ENCODE measurements at regions not wholly inside any gene's neighbourhood (a gene's known extent, or its start where the extent isn't known, plus 50 kb on each side); places are given as distances from the start of the nearest gene placed in this dataset.

DNA sequence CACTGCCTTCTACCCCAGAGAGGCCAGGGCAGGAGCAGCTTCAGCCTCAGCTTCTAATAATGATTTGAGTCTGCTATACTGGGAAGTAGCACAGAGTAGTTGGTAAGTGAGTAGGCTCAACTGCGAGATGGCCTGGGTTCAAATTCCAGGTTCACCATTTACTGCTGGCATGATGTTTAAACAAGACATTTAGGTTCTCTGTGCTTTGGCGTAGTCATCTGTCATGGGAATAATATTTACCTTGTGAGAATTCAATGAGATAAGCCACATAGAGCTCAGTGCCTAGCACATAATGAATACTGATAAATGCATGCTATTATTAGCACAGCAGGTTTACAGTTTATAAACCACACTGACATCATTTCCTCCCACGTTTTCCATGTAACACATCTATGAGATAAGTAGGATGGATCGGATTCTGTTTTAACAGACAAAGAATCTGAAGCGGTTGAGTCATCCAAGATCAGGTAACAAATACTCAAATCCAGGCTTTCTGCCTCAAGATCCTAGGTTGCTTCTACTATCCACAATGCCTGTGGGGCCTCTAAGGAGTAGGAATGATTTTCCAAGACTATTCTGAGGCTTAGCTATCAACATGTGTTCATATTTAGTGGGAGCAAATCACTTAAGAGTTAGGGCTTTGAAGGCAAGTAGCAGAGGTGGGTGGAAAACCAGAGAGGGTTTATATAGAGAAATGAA lies 72.9 kb upstream of the DTNBP1 start (continued):
- TF ChIP-seq, protein P1, sequence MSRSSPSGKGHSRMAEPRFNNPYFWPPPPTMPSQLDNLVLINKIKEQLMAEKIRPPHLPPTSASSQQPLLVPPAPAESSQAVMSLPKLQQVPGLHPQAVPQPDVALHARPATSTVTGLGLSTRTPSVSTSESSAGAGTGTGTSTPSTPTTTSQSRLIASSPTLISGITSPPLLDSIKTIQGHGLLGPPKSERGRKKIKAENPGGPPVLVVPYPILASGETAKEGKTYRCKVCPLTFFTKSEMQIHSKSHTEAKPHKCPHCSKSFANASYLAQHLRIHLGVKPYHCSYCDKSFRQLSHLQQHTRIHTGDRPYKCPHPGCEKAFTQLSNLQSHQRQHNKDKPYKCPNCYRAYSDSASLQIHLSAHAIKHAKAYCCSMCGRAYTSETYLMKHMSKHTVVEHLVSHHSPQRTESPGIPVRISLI (tag by site-specific recombination; IDR thresholded peaks at IDR 0.05): no peak
- no peak for TF ChIP-seq ZNF37A (tag by site-specific recombination; IDR thresholded peaks at IDR 0.05)
- no peak; the same call in 1 of the 2 replicates for TF ChIP-seq ZNF501 (tag by site-specific recombination; IDR thresholded peaks at IDR 0.05)
- TF ChIP-seq ZFP69B (tag by site-specific recombination; IDR thresholded peaks at IDR 0.05): peak; percentile 83
- no peak for TF ChIP-seq ZNF549 (tag by site-specific recombination; IDR thresholded peaks at IDR 0.05)
- no peak for TF ChIP-seq YY2 (tag by site-specific recombination; IDR thresholded peaks at IDR 0.05)
- TF ChIP-seq ZNF777 (tag by site-specific recombination; IDR thresholded peaks at IDR 0.05; ENCODE audit: borderline replicate concordance): no peak
- peak; percentile 89; the same call in 1 of the 2 replicates for TF ChIP-seq ZNF391 (tag by site-specific recombination; IDR thresholded peaks at IDR 0.05; ENCODE audit: borderline replicate concordance, low read depth)
- no peak for TF ChIP-seq ZNF433 (tag by site-specific recombination; IDR thresholded peaks at IDR 0.05; ENCODE audit: low read depth)
- TF ChIP-seq ZNF423 (tag by site-specific recombination; IDR thresholded peaks at IDR 0.05): no peak
- TF ChIP-seq, protein P2, sequence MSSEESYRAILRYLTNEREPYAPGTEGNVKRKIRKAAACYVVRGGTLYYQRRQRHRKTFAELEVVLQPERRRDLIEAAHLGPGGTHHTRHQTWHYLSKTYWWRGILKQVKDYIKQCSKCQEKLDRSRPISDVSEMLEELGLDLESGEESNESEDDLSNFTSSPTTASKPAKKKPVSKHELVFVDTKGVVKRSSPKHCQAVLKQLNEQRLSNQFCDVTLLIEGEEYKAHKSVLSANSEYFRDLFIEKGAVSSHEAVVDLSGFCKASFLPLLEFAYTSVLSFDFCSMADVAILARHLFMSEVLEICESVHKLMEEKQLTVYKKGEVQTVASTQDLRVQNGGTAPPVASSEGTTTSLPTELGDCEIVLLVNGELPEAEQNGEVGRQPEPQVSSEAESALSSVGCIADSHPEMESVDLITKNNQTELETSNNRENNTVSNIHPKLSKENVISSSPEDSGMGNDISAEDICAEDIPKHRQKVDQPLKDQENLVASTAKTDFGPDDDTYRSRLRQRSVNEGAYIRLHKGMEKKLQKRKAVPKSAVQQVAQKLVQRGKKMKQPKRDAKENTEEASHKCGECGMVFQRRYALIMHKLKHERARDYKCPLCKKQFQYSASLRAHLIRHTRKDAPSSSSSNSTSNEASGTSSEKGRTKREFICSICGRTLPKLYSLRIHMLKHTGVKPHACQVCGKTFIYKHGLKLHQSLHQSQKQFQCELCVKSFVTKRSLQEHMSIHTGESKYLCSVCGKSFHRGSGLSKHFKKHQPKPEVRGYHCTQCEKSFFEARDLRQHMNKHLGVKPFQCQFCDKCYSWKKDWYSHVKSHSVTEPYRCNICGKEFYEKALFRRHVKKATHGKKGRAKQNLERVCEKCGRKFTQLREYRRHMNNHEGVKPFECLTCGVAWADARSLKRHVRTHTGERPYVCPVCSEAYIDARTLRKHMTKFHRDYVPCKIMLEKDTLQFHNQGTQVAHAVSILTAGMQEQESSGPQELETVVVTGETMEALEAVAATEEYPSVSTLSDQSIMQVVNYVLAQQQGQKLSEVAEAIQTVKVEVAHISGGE (tag by site-specific recombination; conservative IDR thresholded peaks at IDR 0.05; ENCODE audit: low read depth): no peak; the same call in 1 of the 2 replicates
- peak; percentile 46; the same call in 1 of the 2 replicates for TF ChIP-seq ZFP37 (tag by site-specific recombination; IDR thresholded peaks at IDR 0.05)
- TF ChIP-seq, protein P3, sequence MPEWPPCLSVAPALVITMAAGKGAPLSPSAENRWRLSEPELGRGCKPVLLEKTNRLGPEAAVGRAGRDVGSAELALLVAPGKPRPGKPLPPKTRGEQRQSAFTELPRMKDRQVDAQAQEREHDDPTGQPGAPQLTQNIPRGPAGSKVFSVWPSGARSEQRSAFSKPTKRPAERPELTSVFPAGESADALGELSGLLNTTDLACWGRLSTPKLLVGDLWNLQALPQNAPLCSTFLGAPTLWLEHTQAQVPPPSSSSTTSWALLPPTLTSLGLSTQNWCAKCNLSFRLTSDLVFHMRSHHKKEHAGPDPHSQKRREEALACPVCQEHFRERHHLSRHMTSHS (tag by site-specific recombination; IDR thresholded peaks at IDR 0.05): no peak
- TF ChIP-seq, protein P4, sequence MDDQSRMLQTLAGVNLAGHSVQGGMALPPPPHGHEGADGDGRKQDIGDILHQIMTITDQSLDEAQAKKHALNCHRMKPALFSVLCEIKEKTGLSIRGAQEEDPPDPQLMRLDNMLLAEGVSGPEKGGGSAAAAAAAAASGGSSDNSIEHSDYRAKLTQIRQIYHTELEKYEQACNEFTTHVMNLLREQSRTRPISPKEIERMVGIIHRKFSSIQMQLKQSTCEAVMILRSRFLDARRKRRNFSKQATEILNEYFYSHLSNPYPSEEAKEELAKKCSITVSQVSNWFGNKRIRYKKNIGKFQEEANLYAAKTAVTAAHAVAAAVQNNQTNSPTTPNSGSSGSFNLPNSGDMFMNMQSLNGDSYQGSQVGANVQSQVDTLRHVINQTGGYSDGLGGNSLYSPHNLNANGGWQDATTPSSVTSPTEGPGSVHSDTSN (CRISPR knock-in tag; IDR thresholded peaks at IDR 0.05): no peak
- TF ChIP-seq, protein P5, sequence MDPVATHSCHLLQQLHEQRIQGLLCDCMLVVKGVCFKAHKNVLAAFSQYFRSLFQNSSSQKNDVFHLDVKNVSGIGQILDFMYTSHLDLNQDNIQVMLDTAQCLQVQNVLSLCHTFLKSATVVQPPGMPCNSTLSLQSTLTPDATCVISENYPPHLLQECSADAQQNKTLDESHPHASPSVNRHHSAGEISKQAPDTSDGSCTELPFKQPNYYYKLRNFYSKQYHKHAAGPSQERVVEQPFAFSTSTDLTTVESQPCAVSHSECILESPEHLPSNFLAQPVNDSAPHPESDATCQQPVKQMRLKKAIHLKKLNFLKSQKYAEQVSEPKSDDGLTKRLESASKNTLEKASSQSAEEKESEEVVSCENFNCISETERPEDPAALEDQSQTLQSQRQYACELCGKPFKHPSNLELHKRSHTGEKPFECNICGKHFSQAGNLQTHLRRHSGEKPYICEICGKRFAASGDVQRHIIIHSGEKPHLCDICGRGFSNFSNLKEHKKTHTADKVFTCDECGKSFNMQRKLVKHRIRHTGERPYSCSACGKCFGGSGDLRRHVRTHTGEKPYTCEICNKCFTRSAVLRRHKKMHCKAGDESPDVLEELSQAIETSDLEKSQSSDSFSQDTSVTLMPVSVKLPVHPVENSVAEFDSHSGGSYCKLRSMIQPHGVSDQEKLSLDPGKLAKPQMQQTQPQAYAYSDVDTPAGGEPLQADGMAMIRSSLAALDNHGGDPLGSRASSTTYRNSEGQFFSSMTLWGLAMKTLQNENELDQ (tag by site-specific recombination; IDR thresholded peaks at IDR 0.05; ENCODE audit: low read depth): no peak
- TF ChIP-seq ZNF10 (tag by site-specific recombination; IDR thresholded peaks at IDR 0.05): peak; percentile 85
- peak; percentile 66; the same call in 1 of the 2 replicates for TF ChIP-seq IKZF3 (tag by site-specific recombination; IDR thresholded peaks at IDR 0.05)
- no peak for TF ChIP-seq ZNF544 (tag by site-specific recombination; IDR thresholded peaks at IDR 0.05)
- TF ChIP-seq ZNF707 (tag by site-specific recombination; IDR thresholded peaks at IDR 0.05): no peak
- no peak for TF ChIP-seq ZFP41 (tag by site-specific recombination; IDR thresholded peaks at IDR 0.05; ENCODE audit: borderline replicate concordance)
- TF ChIP-seq, protein P6, sequence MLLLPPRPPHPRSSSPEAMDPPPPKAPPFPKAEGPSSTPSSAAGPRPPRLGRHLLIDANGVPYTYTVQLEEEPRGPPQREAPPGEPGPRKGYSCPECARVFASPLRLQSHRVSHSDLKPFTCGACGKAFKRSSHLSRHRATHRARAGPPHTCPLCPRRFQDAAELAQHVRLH (tag by site-specific recombination; IDR thresholded peaks at IDR 0.05): peak; percentile 76; the same call in 1 of the 2 replicates
- no peak for TF ChIP-seq ZNF350 (tag by site-specific recombination; IDR thresholded peaks at IDR 0.05)
- TF ChIP-seq, protein P7, sequence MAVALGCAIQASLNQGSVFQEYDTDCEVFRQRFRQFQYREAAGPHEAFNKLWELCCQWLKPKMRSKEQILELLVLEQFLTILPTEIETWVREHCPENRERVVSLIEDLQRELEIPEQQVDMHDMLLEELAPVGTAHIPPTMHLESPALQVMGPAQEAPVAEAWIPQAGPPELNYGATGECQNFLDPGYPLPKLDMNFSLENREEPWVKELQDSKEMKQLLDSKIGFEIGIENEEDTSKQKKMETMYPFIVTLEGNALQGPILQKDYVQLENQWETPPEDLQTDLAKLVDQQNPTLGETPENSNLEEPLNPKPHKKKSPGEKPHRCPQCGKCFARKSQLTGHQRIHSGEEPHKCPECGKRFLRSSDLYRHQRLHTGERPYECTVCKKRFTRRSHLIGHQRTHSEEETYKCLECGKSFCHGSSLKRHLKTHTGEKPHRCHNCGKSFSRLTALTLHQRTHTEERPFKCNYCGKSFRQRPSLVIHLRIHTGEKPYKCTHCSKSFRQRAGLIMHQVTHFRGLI (tag by site-specific recombination; IDR thresholded peaks at IDR 0.05): no peak
- TF ChIP-seq, protein P8, sequence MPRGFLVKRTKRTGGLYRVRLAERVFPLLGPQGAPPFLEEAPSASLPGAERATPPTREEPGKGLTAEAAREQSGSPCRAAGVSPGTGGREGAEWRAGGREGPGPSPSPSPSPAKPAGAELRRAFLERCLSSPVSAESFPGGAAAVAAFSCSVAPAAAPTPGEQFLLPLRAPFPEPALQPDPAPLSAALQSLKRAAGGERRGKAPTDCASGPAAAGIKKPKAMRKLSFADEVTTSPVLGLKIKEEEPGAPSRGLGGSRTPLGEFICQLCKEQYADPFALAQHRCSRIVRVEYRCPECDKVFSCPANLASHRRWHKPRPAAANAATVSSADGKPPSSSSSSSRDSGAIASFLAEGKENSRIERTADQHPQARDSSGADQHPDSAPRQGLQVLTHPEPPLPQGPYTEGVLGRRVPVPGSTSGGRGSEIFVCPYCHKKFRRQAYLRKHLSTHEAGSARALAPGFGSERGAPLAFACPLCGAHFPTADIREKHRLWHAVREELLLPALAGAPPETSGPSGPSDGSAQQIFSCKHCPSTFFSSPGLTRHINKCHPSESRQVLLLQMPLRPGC (tag by site-specific recombination; IDR thresholded peaks at IDR 0.05): peak; percentile 98
- TF ChIP-seq ZBTB1 (tag by site-specific recombination; IDR thresholded peaks at IDR 0.05): no peak
- no peak for TF ChIP-seq SETDB1 (IDR thresholded peaks at IDR 0.05; ENCODE audit: insufficient read length, low read length)
- peak; percentile 69 for TF ChIP-seq SP3 (tag by site-specific recombination; IDR thresholded peaks at IDR 0.05)
